Hepatocyte (in vitro differentiated cells): ENCODE measurements at regions not wholly inside any gene's neighbourhood (a gene's known extent, or its start where the extent isn't known, plus 50 kb on each side); places are given as distances from the start of the nearest gene placed in this dataset.

Source experiments
- CTCF ChIP-seq: fragments of 200-600 bp; sonication (generic); IDR thresholded peaks from 2 replicates; pipeline ENCODE4 v1.5.1; 2016; ENCODE audit warnings: antibody characterized with exemption, mild to moderate bottlenecking; ENCODE audit not compliant: poor library complexity
- EZH2 ChIP-seq: fragments of 200-600 bp; sonication (generic); IDR thresholded peaks from 2 replicates; pipeline ENCODE4 v1.6.1; 2016; ENCODE audit warnings: antibody characterized with exemption, mild to moderate bottlenecking, borderline replicate concordance
- EZH2phosphoT487 ChIP-seq: fragments of 200-600 bp; sonication (generic); IDR thresholded peaks from one replicate; pipeline ENCODE4 v1.6.1; 2018; ENCODE audit warnings: antibody characterized with exemption, mild to moderate bottlenecking, low read depth, moderate library complexity; ENCODE audit not compliant: unreplicated experiment, severe bottlenecking

- TF ChIP-seq CTCF (no peak), EZH2 (no peak), EZH2phosphoT487 (no peak)
These were observed 443.4 kb downstream of the BMP2 start for GRCh38 chr20:7210910-7211309.
